Parathyroid adenoma (tissue), 2 donors: ENCODE measurements at regions not wholly inside any gene's neighbourhood (a gene's known extent, or its start where the extent isn't known, plus 50 kb on each side); places are given as distances from the start of the nearest gene placed in this dataset.

Experiments
- H2AFZ ChIP-seq: fragments of 300-600 bp; sonication (generic); one replicate; pipeline ENCODE4 v1.7.0; 2017; ENCODE audit warnings: antibody characterized with exemption, mild to moderate bottlenecking
- H3K27ac ChIP-seq: fragments of 300-600 bp; sonication (generic); one replicate; pipeline ENCODE4 v1.7.0; 2017
- H3K27me3 ChIP-seq: fragments of 300-600 bp; sonication (generic); one replicate; pipeline ENCODE4 v1.7.0; 2017; ENCODE audit warnings: low read length; ENCODE audit not compliant: control insufficient read depth, insufficient read depth
- H3K36me3 ChIP-seq: fragments of 300-600 bp; sonication (generic); one replicate; pipeline ENCODE4 v1.7.0; 2017; ENCODE audit warnings: low read length; ENCODE audit not compliant: control insufficient read depth, insufficient read depth
- H3K4me1 ChIP-seq: fragments of 300-600 bp; sonication (generic); one replicate; pipeline ENCODE4 v1.7.0; 2017; ENCODE audit warnings: control low read depth
- H3K4me2 ChIP-seq: fragments of 300-600 bp; sonication (generic); one replicate; pipeline ENCODE4 v1.7.0; 2017; ENCODE audit warnings: low read length
- H3K4me3 ChIP-seq: fragments of 300-600 bp; sonication (generic); one replicate; pipeline ENCODE4 v1.7.0; 2017; ENCODE audit warnings: low read depth, low read length
- H3K79me2 ChIP-seq: fragments of 300-600 bp; sonication (generic); one replicate; pipeline ENCODE4 v1.7.0; 2017; ENCODE audit warnings: control low read depth
- H3K9ac ChIP-seq: fragments of 300-600 bp; sonication (generic); one replicate; pipeline ENCODE4 v1.7.0; 2017; ENCODE audit warnings: mild to moderate bottlenecking
- H3K9me3 ChIP-seq: fragments of 300-600 bp; sonication (generic); one replicate; pipeline ENCODE4 v1.7.0; 2017; ENCODE audit warnings: low read length; ENCODE audit not compliant: control insufficient read depth
- CTCF ChIP-seq: fragments of 300-600 bp; sonication (generic); IDR thresholded peaks from one replicate; pipeline ENCODE4 v1.7.0; 2017; ENCODE audit warnings: antibody characterized with exemption, mild to moderate bottlenecking
- donor health status: primary hyperparathyroidism.

GRCh38 chr5:68377733-68378132, 162.2 kb downstream of the PIK3R1 start:
- H3K27me3 ChIP-seq, result no peaks in the 10 kb centered on the region
- peaks cover 10% of the 10 kb centered on the region for H3K4me1 ChIP-seq
- no peak for TF ChIP-seq CTCF
- H3K4me3 ChIP-seq, result no peak overlapping the region
- peak overlapping the region; percentile 69 for H2AFZ ChIP-seq
- no peaks in the 10 kb centered on the region for H3K9me3 ChIP-seq
- no peak overlapping the region for H3K9ac ChIP-seq
- no peaks in the 10 kb centered on the region for H3K79me2 ChIP-seq
- no peak overlapping the region for H3K27ac ChIP-seq
- H3K36me3 ChIP-seq, result no peaks in the 10 kb centered on the region
- H3K4me2 ChIP-seq, result no peak overlapping the region

DNA sequence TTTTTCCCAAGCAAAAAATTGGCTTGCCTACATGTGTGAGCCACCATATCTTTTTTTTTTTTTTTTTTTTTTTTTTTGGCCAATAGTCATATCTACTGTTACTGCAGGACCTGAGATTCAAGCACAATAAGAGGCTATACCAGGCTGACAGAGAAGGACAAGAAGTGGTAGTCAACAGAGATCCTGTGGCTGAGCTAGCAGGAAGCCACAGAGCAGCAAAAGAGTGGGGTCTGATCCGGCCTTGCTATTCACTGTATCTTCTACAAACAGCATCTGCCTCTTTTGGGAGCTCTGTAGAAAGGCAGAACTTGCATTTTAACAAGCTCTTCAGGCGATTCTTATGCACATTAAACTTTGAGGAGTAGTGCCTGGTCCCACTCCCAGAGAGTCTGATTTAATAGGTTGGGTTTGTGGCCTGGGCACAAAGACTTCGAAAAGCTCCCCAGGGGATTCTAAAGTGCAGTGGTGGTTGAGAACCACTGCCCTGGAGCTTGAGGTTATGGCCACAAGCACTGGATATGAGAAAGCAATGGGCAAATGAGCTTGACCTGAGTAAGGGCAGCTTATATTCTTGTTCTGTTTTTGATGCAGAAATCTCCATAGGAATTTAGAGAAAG, 162.8 kb downstream of the PIK3R1 start:
- peak overlapping the region; percentile 38 for H2AFZ ChIP-seq
- H3K4me2 ChIP-seq, result no peak overlapping the region
- H3K27ac ChIP-seq, result no peak overlapping the region
- H3K4me1 ChIP-seq, result peaks cover 10% of the 10 kb centered on the region
- H3K27me3 ChIP-seq, result no peaks in the 10 kb centered on the region
- H3K79me2 ChIP-seq, result no peaks in the 10 kb centered on the region
- H3K4me3 ChIP-seq, result no peak overlapping the region
- no peaks in the 10 kb centered on the region for H3K9me3 ChIP-seq
- H3K9ac ChIP-seq, result no peak overlapping the region
- no peak for TF ChIP-seq CTCF
- H3K36me3 ChIP-seq, result no peaks in the 10 kb centered on the region

DNA sequence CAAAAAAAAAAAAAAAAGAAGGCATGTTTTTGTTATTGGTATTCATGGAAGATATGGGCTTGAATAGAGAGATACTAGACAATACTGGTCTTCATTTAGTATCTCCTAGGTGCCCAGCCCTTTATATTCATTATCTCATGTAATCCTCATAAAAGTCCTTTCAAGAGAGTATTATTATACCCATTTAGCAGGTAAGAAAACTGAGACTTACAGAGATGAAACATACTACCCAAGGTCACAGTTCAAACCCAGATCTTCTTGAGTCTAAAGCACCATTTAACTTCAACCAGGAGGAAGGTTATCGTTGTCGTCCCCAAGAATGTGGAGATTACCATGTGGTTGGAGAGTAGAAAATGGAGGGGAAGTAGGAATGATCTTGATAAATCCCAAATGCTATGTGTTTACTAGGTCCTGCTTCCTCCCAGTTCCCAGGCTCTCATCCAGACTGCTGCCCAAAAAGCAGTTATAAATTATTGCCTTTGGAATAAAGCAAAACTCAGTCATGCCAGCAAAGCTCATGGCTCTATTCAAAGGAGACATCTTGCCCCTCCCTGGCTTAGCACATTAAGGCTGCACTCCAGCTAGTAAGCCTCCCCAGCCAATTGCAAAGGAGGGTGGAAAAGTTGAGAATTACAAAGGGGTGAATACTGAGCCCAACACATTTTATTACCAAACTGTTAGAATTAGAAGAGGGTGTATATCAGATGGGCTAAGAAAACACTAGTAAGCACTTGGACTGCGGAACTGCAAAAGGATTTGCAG, 163.9 kb downstream of the PIK3R1 start:
- H3K4me2 ChIP-seq, result no peak overlapping the region
- no peaks in the 10 kb centered on the region for H3K9me3 ChIP-seq
- no peaks in the 10 kb centered on the region for H3K79me2 ChIP-seq
- H3K36me3 ChIP-seq, result no peaks in the 10 kb centered on the region
- no peaks in the 10 kb centered on the region for H3K27me3 ChIP-seq
- no peak overlapping the region for H3K27ac ChIP-seq
- TF ChIP-seq CTCF, result no peak
- H3K9ac ChIP-seq, result no peak overlapping the region
- H3K4me3 ChIP-seq, result no peak overlapping the region
- H3K4me1 ChIP-seq, result peaks cover 18% of the 10 kb centered on the region
- peak overlapping the region; percentile 45 for H2AFZ ChIP-seq

DNA sequence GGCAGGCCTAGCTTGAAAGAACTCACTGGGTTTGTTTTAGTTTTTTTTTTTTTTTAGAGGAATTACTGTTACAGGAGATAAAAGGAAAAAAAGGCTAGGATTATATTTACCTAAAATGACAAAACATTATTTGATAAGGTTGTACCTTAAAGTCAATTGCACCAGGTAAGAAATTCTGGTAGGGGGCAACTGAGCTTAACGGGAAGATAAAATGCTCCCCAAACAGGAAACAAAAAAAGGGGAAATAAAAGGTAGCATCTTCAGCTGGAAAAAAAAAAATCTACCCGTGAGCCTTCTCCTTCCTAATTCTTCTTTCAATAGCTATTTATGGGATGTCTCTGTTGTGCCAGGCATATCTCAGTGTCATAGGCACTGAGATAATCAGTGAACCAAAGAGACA, 164.5 kb downstream of the PIK3R1 start:
- Histone ChIP-seq H3K4me3 (no peak overlapping the region), H3K36me3 (no peaks in the 10 kb centered on the region), H3K9ac (no peak overlapping the region), H3K4me1 (peaks cover 18% of the 10 kb centered on the region), H3K9me3 (no peaks in the 10 kb centered on the region), H3K79me2 (no peaks in the 10 kb centered on the region), H3K4me2 (no peak overlapping the region), H3K27ac (no peak overlapping the region), H3K27me3 (no peaks in the 10 kb centered on the region), H2AFZ (peak overlapping the region; percentile 45)
- no peak for TF ChIP-seq CTCF
